Skeletal muscle cell (primary cell): ENCODE measurements at regions not wholly inside any gene's neighbourhood (a gene's known extent, or its start where the extent isn't known, plus 50 kb on each side); places are given as distances from the start of the nearest gene placed in this dataset.

Experiments used
- DNase-seq: peaks from one replicate; pipeline ENCODE4 v3.0.0-alpha.2; 2010; ENCODE audit warnings: low read depth
- H3K4me3 ChIP-seq: 2 replicates; pipeline ENCODE4 v1.5.1; 2011; ENCODE audit warnings: low read depth, mild to moderate bottlenecking, control low read depth, low read length, moderate library complexity

- DNase-seq: peak; percentile 75
- no peak overlapping the region for H3K4me3 ChIP-seq
These were observed 167.8 kb downstream of the BAMBI start for GRCh38 chr10:28845009-28845682.

GRCh38 chr10:28849309-28849708, 172.0 kb downstream of the BAMBI start:
- no peak for DNase-seq
- H3K4me3 ChIP-seq: no peak overlapping the region

GRCh38 chr10:28849821-28850220, 172.5 kb downstream of the BAMBI start:
- H3K4me3 ChIP-seq: no peak overlapping the region
- DNase-seq: no peak

GRCh38 chr10:28850784-28851183, 173.5 kb downstream of the BAMBI start:
- H3K4me3 ChIP-seq: no peak overlapping the region
- no peak for DNase-seq

GRCh38 chr10:28853195-28853594, 175.9 kb downstream of the BAMBI start:
- no peak for DNase-seq
- no peak overlapping the region for H3K4me3 ChIP-seq

- H3K4me3 ChIP-seq: no peak overlapping the region
- no peak for DNase-seq
These were observed 179.8 kb downstream of the BAMBI start for GRCh38 chr10:28857164-28857563.

GRCh38 chr10:28858646-28859045, 181.3 kb downstream of the BAMBI start:
- DNase-seq: peak; percentile 16
- no peak overlapping the region for H3K4me3 ChIP-seq

- no peak overlapping the region for H3K4me3 ChIP-seq
- no peak for DNase-seq
These were observed 182.5 kb downstream of the BAMBI start for GRCh38 chr10:28859791-28860190.

- no peak for DNase-seq
- H3K4me3 ChIP-seq: no peak overlapping the region
These were observed 184.9 kb downstream of the BAMBI start for GRCh38 chr10:28862219-28862618.

GRCh38 chr10:28869606-28870201, 192.4 kb downstream of the BAMBI start:
- DNase-seq: no peak

GRCh38 chr10:28871665-28872064, 194.3 kb downstream of the BAMBI start:
- no peak overlapping the region for H3K4me3 ChIP-seq
- no peak for DNase-seq

More at GRCh38 chr10:28869606-28870201, 192.4 kb downstream of the BAMBI start:
- H3K4me3 ChIP-seq: no peak overlapping the region

- H3K4me3 ChIP-seq: no peak overlapping the region
These were observed 195.4 kb downstream of the BAMBI start for GRCh38 chr10:28872587-28873165.

GRCh38 chr10:28873540-28873939, 196.2 kb downstream of the BAMBI start:
- DNase-seq: no peak
- H3K4me3 ChIP-seq: no peak overlapping the region

More at GRCh38 chr10:28872587-28873165, 195.4 kb downstream of the BAMBI start:
- no peak for DNase-seq

GRCh38 chr10:28874210-28874609, 196.9 kb downstream of the BAMBI start:
- H3K4me3 ChIP-seq: no peak overlapping the region
- no peak for DNase-seq

- DNase-seq: no peak
These were observed 198.3 kb downstream of the BAMBI start for GRCh38 chr10:28875549-28876081.

GRCh38 chr10:28878236-28878970, 201.1 kb downstream of the BAMBI start:
- no peak overlapping the region for H3K4me3 ChIP-seq
- DNase-seq: no peak

More at GRCh38 chr10:28875549-28876081, 198.3 kb downstream of the BAMBI start:
- no peak overlapping the region for H3K4me3 ChIP-seq

- no peak overlapping the region for H3K4me3 ChIP-seq
- DNase-seq: no peak
These were observed 201.9 kb downstream of the BAMBI start for GRCh38 chr10:28879246-28879645.

- no peak for DNase-seq
- H3K4me3 ChIP-seq: no peak overlapping the region
These were observed 202.8 kb downstream of the BAMBI start for GRCh38 chr10:28879875-28880682.

- no peak overlapping the region for H3K4me3 ChIP-seq
- no peak for DNase-seq
These were observed 203.3 kb downstream of the BAMBI start for GRCh38 chr10:28880683-28880950.
